HCT116 (cell line): ENCODE measurements at regions not wholly inside any gene's neighbourhood (a gene's known extent, or its start where the extent isn't known, plus 50 kb on each side); places are given as distances from the start of the nearest gene placed in this dataset.

Experiments
- ATAC-seq: fragments of 200-7000 bp; cut with Tn5 transposase; 2 replicates; pipeline ENCODE4 v1.9.1; 2020; ENCODE audit warnings: mild to moderate bottlenecking, moderate library complexity
- BruUV-seq: library from RNA; stranded (reverse); fragments of 400-500 nt; replicated peaks from 2 replicates; lab custom pipeline; 2021; lab: Mats Ljungman, UMichigan
- CTCF ChIA-PET: fragments of 300-600 bp; sonication (Branson Sonifier 250); formaldehyde crosslinking; loops from one replicate; lab custom pipeline; 2021; ENCODE audit warnings: antibody characterized with exemption; lab: Charles Lee
- POLR2A ChIA-PET: fragments of 300-600, 350-600 bp; sonication (Branson Sonifier 250); formaldehyde crosslinking; loops from one replicate; lab custom pipeline; 2021; ENCODE audit warnings: antibody characterized with exemption; lab: Charles Lee
- RAD21 ChIA-PET, 2 experiments: fragments of 300-600 bp; sonication (Branson Sonifier 250); formaldehyde crosslinking; loops; one replicate each; lab custom pipeline; 2023; ENCODE audit warnings: low total read pairs in 2 of 2; ENCODE audit not compliant: uncharacterized antibody in 2 of 2, unreplicated experiment in 2 of 2, low non-redundant PET in 1 of 2; lab: Charles Lee
- DNase-seq: peaks from one replicate; pipeline ENCODE4 v3.0.0-alpha.2; 2010; ENCODE audit warnings: low read depth, low spot score
- H2AFZ ChIP-seq: fragments of 200-600 bp; shearing (Covaris generic), sonication (generic); 2 replicates; pipeline ENCODE4 v1.6.1; 2017; ENCODE audit warnings: low read depth, mixed run types, mixed read lengths, antibody characterized with exemption, low read length; ENCODE audit not compliant: poor library complexity, severe bottlenecking
- H3K27ac ChIP-seq: 2 replicates; pipeline ENCODE4 v1.5.1; 2012; ENCODE audit warnings: low read depth, low read length
- H3K27me3 ChIP-seq: fragments of 200-600 bp; sonication (generic); 2 replicates; pipeline ENCODE4 v1.6.1; 2016; ENCODE audit warnings: mixed run types, low read length, mixed read lengths; ENCODE audit not compliant: insufficient read depth
- H3K36me3 ChIP-seq, 2 experiments: fragments of 200-500 bp in 1 of 2; fragments of 200-600 bp in 1 of 2; sonication (Bioruptor generic) in 1 of 2; sonication (generic) in 1 of 2; 2 replicates each; pipeline versions ENCODE4 v1.5.1 to v1.6.1; 2014 to 2016; ENCODE audit warnings: low read length in 2 of 2, inconsistent platforms in 1 of 2, mixed read lengths in 1 of 2, mixed run types in 1 of 2; ENCODE audit not compliant: insufficient read depth in 2 of 2, control insufficient read depth in 1 of 2
- H3K4me1 ChIP-seq, 2 experiments: fragments of 200-600 bp in 1 of 2; sonication (generic) in 1 of 2; 2 replicates each; pipeline versions ENCODE4 v1.5.1 to v1.6.1; 2012 to 2017; ENCODE audit warnings: low read length in 2 of 2, inconsistent platforms in 1 of 2, mild to moderate bottlenecking in 1 of 2, mixed read lengths in 1 of 2, mixed run types in 1 of 2, moderate library complexity in 1 of 2; ENCODE audit not compliant: insufficient read depth in 2 of 2, control insufficient read depth in 1 of 2
- H3K4me2 ChIP-seq: fragments of 200-600 bp; sonication (generic); 2 replicates; pipeline ENCODE4 v1.6.1; 2017; ENCODE audit warnings: mixed run types, low read length, mixed read lengths
- H3K4me3 ChIP-seq, 2 experiments: fragments of 200-600 bp in 1 of 2; sonication (generic) in 1 of 2; replicated peaks in 1 of 2; 2 replicates each; pipeline ENCODE4 v1.5.1; 2011 to 2016; ENCODE audit warnings: low read length in 2 of 2, control low read depth in 1 of 2, low read depth in 1 of 2, mild to moderate bottlenecking in 1 of 2, mixed read lengths in 1 of 2, mixed run types in 1 of 2
- H3K79me2 ChIP-seq: fragments of 200-600 bp; sonication (generic); 2 replicates; pipeline ENCODE4 v1.6.1; 2017; ENCODE audit warnings: mild to moderate bottlenecking, mixed run types, low read length, moderate library complexity, mixed read lengths; ENCODE audit not compliant: insufficient read depth
- H3K9ac ChIP-seq: fragments of 200-600 bp; sonication (generic); 2 replicates; pipeline ENCODE4 v1.6.1; 2016; ENCODE audit warnings: low read length, mixed read lengths
- H3K9me2 ChIP-seq: fragments of 200-600 bp; sonication (generic), shearing (Covaris generic); 2 replicates; pipeline ENCODE4 v1.6.1; 2017; ENCODE audit warnings: mixed run types, mild to moderate bottlenecking, moderate library complexity; ENCODE audit not compliant: insufficient read depth
- H3K9me3 ChIP-seq, 2 experiments: fragments of 200-500 bp in 1 of 2; fragments of 200-600 bp in 1 of 2; sonication (Bioruptor generic) in 1 of 2; sonication (generic) in 1 of 2; 2 replicates each; pipeline ENCODE4 v1.6.1; 2014 to 2017; ENCODE audit warnings: low read length in 2 of 2, mixed read lengths in 2 of 2, inconsistent platforms in 1 of 2, low read depth in 1 of 2, mild to moderate bottlenecking in 1 of 2, mixed run types in 1 of 2, moderate library complexity in 1 of 2; ENCODE audit not compliant: control insufficient read depth in 1 of 2, insufficient read depth in 1 of 2
- H4K20me1 ChIP-seq: fragments of 200-600 bp; sonication (generic), shearing (Covaris generic); 2 replicates; pipeline ENCODE4 v1.6.1; 2017; ENCODE audit warnings: mixed run types, mild to moderate bottlenecking, moderate library complexity; ENCODE audit not compliant: insufficient read depth
- CBX3 ChIP-seq: IDR thresholded peaks from 2 replicates; pipeline ENCODE4 v1.6.1; 2012; ENCODE audit warnings: low read depth
- CEBPB ChIP-seq: IDR thresholded peaks from 2 replicates; pipeline ENCODE4 v1.6.1; 2012; ENCODE audit warnings: low read depth
- ELF1 ChIP-seq: IDR thresholded peaks from 2 replicates; pipeline ENCODE4 v1.6.1; 2012; ENCODE audit warnings: low read depth, borderline replicate concordance
- FOSL1 ChIP-seq: IDR thresholded peaks from 2 replicates; pipeline ENCODE4 v1.6.1; 2012; ENCODE audit warnings: low read depth
- POLR2A ChIP-seq: IDR thresholded peaks from 2 replicates; pipeline ENCODE4 v1.7.0; 2011; ENCODE audit warnings: borderline replicate concordance; ENCODE audit not compliant: insufficient read depth, insufficient read length; ENCODE audit errors: extremely low read depth
- RAD21 ChIP-seq: IDR thresholded peaks from 2 replicates; pipeline ENCODE4 v1.6.1; 2012; ENCODE audit warnings: low read depth, mild to moderate bottlenecking
- REST ChIP-seq: IDR thresholded peaks from 2 replicates; pipeline ENCODE4 v1.6.1; 2012; ENCODE audit warnings: low read depth
- TCF7L2 ChIP-seq: IDR thresholded peaks from 2 replicates; pipeline ENCODE4 v1.7.0; 2011; ENCODE audit warnings: borderline replicate concordance, inconsistent platforms; ENCODE audit not compliant: insufficient read depth, insufficient read length; ENCODE audit errors: extremely low read depth
- YY1 ChIP-seq: IDR thresholded peaks from 2 replicates; pipeline ENCODE4 v1.6.1; 2011; ENCODE audit warnings: low read length, low read depth, moderate library complexity, mild to moderate bottlenecking; ENCODE audit not compliant: insufficient replicate concordance; ENCODE audit errors: extremely low read depth
- ZBTB33 ChIP-seq: IDR thresholded peaks from 2 replicates; pipeline ENCODE4 v1.6.1; 2011; ENCODE audit warnings: mild to moderate bottlenecking, low read length, moderate library complexity; ENCODE audit not compliant: insufficient replicate concordance; ENCODE audit errors: extremely low read depth
- ZFX ChIP-seq: fragments of 450-650 bp; IDR thresholded peaks from 2 replicates; pipeline ENCODE4 v1.6.1; 2017
- ZNF274 ChIP-seq: fragments of 200-500 bp; sonication (Bioruptor generic); IDR thresholded peaks from 2 replicates; pipeline ENCODE4 v1.6.1; 2014; ENCODE audit warnings: mild to moderate bottlenecking, low read depth, low read length, inconsistent platforms
- intact Hi-C: fragments of 100-400 bp; cut with micrococcal nuclease; formaldehyde crosslinking; loops from 2 replicates; pipeline ENCODE4 v1.10.0; 2022

GRCh38 chr11:109894242-109894641, 198.9 kb upstream of the ZC3H12C start (continued):
- TF ChIP-seq ZBTB33 (no peak), FOSL1 (no peak), POLR2A (no peak), RAD21 (no peak), YY1 (no peak), CEBPB (no peak), REST (no peak), ZNF274 (no peak), ZFX (no peak)

- intact Hi-C loops, result no loop called here
- RAD21 ChIA-PET, result no interaction called here
Observed at GRCh38 chr11:109898592-109898991, 194.6 kb upstream of the ZC3H12C start.

More at GRCh38 chr11:109898592-109898991, 194.6 kb upstream of the ZC3H12C start:
- ChIA-PET CTCF (no interaction called here), POLR2A (no interaction called here)
- no peaks in the 10 kb centered on the region for H4K20me1 ChIP-seq
- DNase-seq (no peak), ATAC-seq (no peak)
- H3K27ac ChIP-seq, result no peak overlapping the region
- no peak overlapping the region for H3K9ac ChIP-seq
- TF ChIP-seq ELF1 (no peak), CBX3 (0 out of 2 replicates have a peak, but pooled peaks have one; percentile 22), CEBPB (no peak), RAD21 (no peak), TCF7L2 (no peak), ZFX (no peak)
- H3K27me3 ChIP-seq, result no peaks in the 10 kb centered on the region
- no peaks in the 10 kb centered on the region for H3K9me2 ChIP-seq
- H2AFZ ChIP-seq, result no peak overlapping the region
- no peaks in the 10 kb centered on the region for H3K79me2 ChIP-seq
- no peaks in the 10 kb centered on the region for H3K4me1 ChIP-seq
- BruUV-seq, result no TSS peak
- H3K4me2 ChIP-seq, result no peak overlapping the region
- H3K4me3 ChIP-seq, result no peak overlapping the region
- no peaks in the 10 kb centered on the region for H3K36me3 ChIP-seq
- no peaks in the 10 kb centered on the region for H3K9me3 ChIP-seq
